Fibroblast of the aortic adventitia (primary cell): ENCODE measurements at regions not wholly inside any gene's neighbourhood (a gene's known extent, or its start where the extent isn't known, plus 50 kb on each side); places are given as distances from the start of the nearest gene placed in this dataset.
A peak's percentile ranks its signal among the peaks of the same experiment; 100 is the strongest.

Experiments
- DNase-seq: peaks from one replicate; pipeline ENCODE4 v3.0.0-alpha.2; 2010; ENCODE audit warnings: low read depth
- H3K4me3 ChIP-seq: 2 replicates; pipeline ENCODE4 v1.5.1; 2011; ENCODE audit warnings: low read depth, mild to moderate bottlenecking, control low read depth, low read length, moderate library complexity
- CTCF ChIP-seq: IDR thresholded peaks from 2 replicates; pipeline ENCODE4 v1.5.1; 2011; ENCODE audit warnings: mild to moderate bottlenecking, low read length, control low read depth, inconsistent platforms; ENCODE audit not compliant: insufficient read depth

DNA sequence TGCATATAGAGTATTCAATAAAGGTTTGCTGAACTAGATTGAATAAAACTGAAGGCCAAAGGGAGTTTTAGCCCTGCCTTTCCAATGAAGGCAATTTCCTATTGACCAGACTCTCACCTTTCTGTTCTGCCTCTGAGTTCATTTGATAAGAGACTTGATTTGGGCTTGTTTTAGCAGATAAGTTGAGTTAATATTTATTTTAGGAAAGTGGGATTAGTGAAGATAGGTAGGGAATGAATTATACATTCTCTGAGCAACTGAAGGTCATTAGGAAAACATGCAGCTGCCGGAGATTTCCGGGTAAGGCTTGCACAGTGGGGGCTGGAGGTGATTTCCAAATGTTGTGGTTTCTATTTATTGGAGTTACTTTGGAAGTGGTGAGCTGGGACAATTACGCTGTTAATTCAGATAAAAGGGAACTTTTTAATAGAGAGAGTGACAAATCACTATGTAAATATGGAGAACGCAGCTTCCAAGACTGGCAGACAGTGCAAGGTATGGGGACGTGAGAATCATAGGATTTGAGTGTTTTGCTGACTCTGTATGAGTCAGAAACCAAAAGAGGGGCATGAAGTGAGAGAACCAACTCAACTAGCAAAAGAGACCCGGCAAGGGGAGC, 553.6 kb upstream of the BOD1L1 start:
- no peak for TF ChIP-seq CTCF
- no peak overlapping the region for H3K4me3 ChIP-seq
- DNase-seq = no peak

GRCh38 chr4:14182148-14182547, 554.6 kb upstream of the BOD1L1 start:
- TF ChIP-seq CTCF = no peak
- H3K4me3 ChIP-seq = no peak overlapping the region
- no peak for DNase-seq

GRCh38 chr4:14184265-14184664, 556.7 kb upstream of the BOD1L1 start:
- H3K4me3 ChIP-seq = no peak overlapping the region
- TF ChIP-seq CTCF = no peak
- peak; percentile 73 for DNase-seq

DNA sequence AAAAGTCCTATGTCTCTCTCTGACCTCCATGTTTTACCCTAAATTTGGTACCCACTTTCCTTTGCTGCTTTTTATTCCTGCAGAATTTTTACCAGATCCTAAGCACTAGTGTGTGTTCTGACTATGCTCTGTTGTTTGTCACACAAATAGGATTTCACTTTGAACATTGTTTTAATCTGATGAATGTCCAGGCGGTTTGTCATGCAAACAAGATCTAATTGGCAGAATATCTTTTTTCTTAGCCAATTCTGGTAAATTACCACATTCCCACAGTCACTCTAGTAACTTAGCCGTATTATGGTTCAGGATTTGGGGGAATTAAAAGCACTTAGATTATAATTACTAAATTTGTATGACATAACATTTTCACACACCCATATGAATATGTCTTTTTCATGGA, 557.2 kb upstream of the BOD1L1 start:
- H3K4me3 ChIP-seq = no peak overlapping the region
- DNase-seq = no peak
- no peak for TF ChIP-seq CTCF

GRCh38 chr4:14188214-14188613, 560.7 kb upstream of the BOD1L1 start:
- TF ChIP-seq CTCF = no peak
- no peak overlapping the region for H3K4me3 ChIP-seq
- DNase-seq = no peak

GRCh38 chr4:14193601-14194000, 566.1 kb upstream of the BOD1L1 start:
- no peak for TF ChIP-seq CTCF
- H3K4me3 ChIP-seq = no peak overlapping the region
- peak; percentile 64 for DNase-seq

- DNase-seq = peak; percentile 81
- H3K4me3 ChIP-seq = no peak overlapping the region
- TF ChIP-seq CTCF = no peak
Observed at GRCh38 chr4:14196131-14196530, 568.6 kb upstream of the BOD1L1 start.
